SK-N-SH (cell line): ENCODE measurements at regions not wholly inside any gene's neighbourhood (a gene's known extent, or its start where the extent isn't known, plus 50 kb on each side); places are given as distances from the start of the nearest gene placed in this dataset.

ENCODE experiments used
- CTCF ChIA-PET: fragments of 300-600, 350-600 bp; formaldehyde crosslinking; extraction: SDS; loops from one replicate; lab custom pipeline; 2021; lab: Yijun Ruan, JAX
- POLR2A ChIA-PET: fragments of 350-600 bp; sonication (Branson Sonifier 250); formaldehyde crosslinking; extraction: SDS; loops from one replicate; lab custom pipeline; 2020; ENCODE audit warnings: antibody characterized with exemption, inconsistent platforms; lab: Yijun Ruan, JAX
- DNase-seq: peaks from one replicate; pipeline ENCODE4 v3.0.0; 2012
- H2AFZ ChIP-seq: fragments of 200-600 bp; sonication (generic); 2 replicates; pipeline ENCODE4 v1.8.1; 2016; ENCODE audit warnings: antibody characterized with exemption, mild to moderate bottlenecking, low read depth
- H3F3A ChIP-seq: fragments of 200-600 bp; sonication (generic); replicated peaks from 2 replicates; pipeline ENCODE3; 2016; ENCODE audit warnings: antibody characterized with exemption, mild to moderate bottlenecking; ENCODE audit not compliant: insufficient read depth
- H3K27ac ChIP-seq, 2 experiments: fragments of 200-500 bp in 1 of 2; fragments of 200-600 bp in 1 of 2; sonication (Bioruptor generic) in 1 of 2; sonication (generic), shearing (Covaris generic) in 1 of 2; 2 replicates each; pipeline versions ENCODE4 v1.5.1 to v1.6.1; 2014 to 2016; ENCODE audit warnings: low read depth in 2 of 2, inconsistent platforms in 1 of 2, low read length in 1 of 2, mild to moderate bottlenecking in 1 of 2, mixed read lengths in 1 of 2
- H3K27me3 ChIP-seq: fragments of 200-600 bp; sonication (generic), shearing (Covaris generic); 2 replicates; pipeline ENCODE4 v1.6.1; 2016; ENCODE audit warnings: mixed run types; ENCODE audit not compliant: insufficient read depth
- H3K36me3 ChIP-seq, 2 experiments: fragments of 200-500 bp in 1 of 2; fragments of 200-600 bp in 1 of 2; sonication (Bioruptor generic) in 1 of 2; sonication (generic) in 1 of 2; replicated peaks in 1 of 2; 2 replicates each; pipeline versions ENCODE3 to v1.5.1; 2014 to 2016; ENCODE audit warnings: low read length in 1 of 2, mild to moderate bottlenecking in 1 of 2; ENCODE audit not compliant: insufficient read depth in 2 of 2, control insufficient read depth in 1 of 2
- H3K4me1 ChIP-seq, 2 experiments: fragments of 200-500 bp in 1 of 2; fragments of 200-600 bp in 1 of 2; sonication (Bioruptor generic) in 1 of 2; sonication (generic), shearing (Covaris generic) in 1 of 2; 2 replicates each; pipeline versions ENCODE4 v1.5.1 to v1.6.1; 2014 to 2016; ENCODE audit warnings: low read depth in 1 of 2, low read length in 1 of 2, mixed run types in 1 of 2; ENCODE audit not compliant: insufficient read depth in 2 of 2, control insufficient read depth in 1 of 2
- H3K4me2 ChIP-seq: fragments of 200-600 bp; sonication (generic), shearing (Covaris generic); 2 replicates; pipeline ENCODE4 v1.6.1; 2017; ENCODE audit warnings: mixed run types
- H3K4me3 ChIP-seq, 2 experiments: fragments of 200-500 bp in 1 of 2; fragments of 200-600 bp in 1 of 2; sonication (Bioruptor generic) in 1 of 2; sonication (generic), shearing (Covaris generic) in 1 of 2; 2 replicates each; pipeline versions ENCODE4 v1.5.1 to v1.8.1; 2014 to 2016; ENCODE audit warnings: low read depth in 2 of 2, inconsistent platforms in 1 of 2, low read length in 1 of 2, mild to moderate bottlenecking in 1 of 2, mixed read lengths in 1 of 2, moderate library complexity in 1 of 2
- H3K79me2 ChIP-seq: fragments of 200-600 bp; sonication (generic); 2 replicates; pipeline ENCODE4 v1.8.1; 2017; ENCODE audit warnings: mild to moderate bottlenecking; ENCODE audit not compliant: insufficient read depth
- H3K9ac ChIP-seq: fragments of 200-600 bp; sonication (generic); 2 replicates; pipeline ENCODE4 v1.6.1; 2017; ENCODE audit warnings: mixed run types
- H3K9me2 ChIP-seq: fragments of 200-600 bp; sonication (generic); 2 replicates; pipeline ENCODE4 v1.6.1; 2017; ENCODE audit warnings: mixed run types
- H3K9me3 ChIP-seq: fragments of 200-600 bp; sonication (generic); 2 replicates; pipeline ENCODE4 v1.6.1; 2017; ENCODE audit warnings: mixed run types, mild to moderate bottlenecking, moderate library complexity
- H4K20me1 ChIP-seq: fragments of 200-600 bp; sonication (generic); 2 replicates; pipeline ENCODE4 v1.6.1; 2017; ENCODE audit warnings: mild to moderate bottlenecking, mixed run types; ENCODE audit not compliant: insufficient read depth
- CTCF ChIP-seq: fragments of 200-600 bp; sonication (generic); IDR thresholded peaks from 2 replicates; pipeline ENCODE4 v1.6.1; 2017; ENCODE audit warnings: antibody characterized with exemption, mild to moderate bottlenecking, moderate library complexity
- ELF1 ChIP-seq: IDR thresholded peaks from 2 replicates; pipeline ENCODE4 v1.4.0; 2012
- EP300 ChIP-seq, 2 experiments: IDR thresholded peaks; 2 replicates each; pipeline versions ENCODE4 v1.4.0 to v1.6.1; 2012; ENCODE audit warnings: borderline replicate concordance in 1 of 2, low read depth in 1 of 2, low read length in 1 of 2
- FOSL2 ChIP-seq: IDR thresholded peaks from 2 replicates; pipeline ENCODE4 v1.4.0; 2012; ENCODE audit warnings: low read depth, mild to moderate bottlenecking, moderate library complexity, borderline replicate concordance
- FOXJ3 ChIP-seq: sonication (generic); formaldehyde crosslinking; IDR thresholded peaks from 2 replicates; pipeline ENCODE4 v1.5.1; 2020; ENCODE audit warnings: mild to moderate bottlenecking, missing genetic modification reagents
- FOXM1 ChIP-seq: IDR thresholded peaks from 2 replicates; pipeline ENCODE4 v1.4.0; 2012; ENCODE audit warnings: low read depth, mild to moderate bottlenecking
- GABPA ChIP-seq: IDR thresholded peaks from 2 replicates; pipeline ENCODE4 v1.4.0; 2012; ENCODE audit warnings: low read depth, mild to moderate bottlenecking
- MEF2A ChIP-seq: IDR thresholded peaks from 2 replicates; pipeline ENCODE4 v1.4.0; 2012; ENCODE audit warnings: low read depth, borderline replicate concordance
- MXI1 ChIP-seq: IDR thresholded peaks from 2 replicates; pipeline ENCODE4 v1.6.1; 2012; ENCODE audit warnings: mild to moderate bottlenecking, low read depth, low read length, improper control_type of control experiment
- NFIC ChIP-seq: IDR thresholded peaks from 2 replicates; pipeline ENCODE4 v1.4.0; 2012; ENCODE audit warnings: borderline replicate concordance
- NRF1 ChIP-seq: IDR thresholded peaks from 2 replicates; pipeline ENCODE4 v1.6.1; 2012; ENCODE audit warnings: low read depth, mild to moderate bottlenecking, low read length
- RCOR1 ChIP-seq: fragments of 150-350 bp; IDR thresholded peaks from 2 replicates; pipeline ENCODE4 v1.6.1; 2017; ENCODE audit warnings: antibody characterized with exemption, low read length
- RFX5 ChIP-seq: IDR thresholded peaks from 2 replicates; pipeline ENCODE4 v1.6.1; 2012; ENCODE audit warnings: mild to moderate bottlenecking, improper control_type of control experiment, low read length
- SIN3A ChIP-seq: IDR thresholded peaks from 2 replicates; pipeline ENCODE4 v1.6.1; 2012; ENCODE audit warnings: low read depth, mild to moderate bottlenecking, low read length, moderate library complexity, borderline replicate concordance
- TAF1 ChIP-seq: IDR thresholded peaks from 2 replicates; pipeline ENCODE4 v1.6.1; 2012; ENCODE audit warnings: low read depth, mild to moderate bottlenecking, low read length, moderate library complexity, borderline replicate concordance
- TCF12 ChIP-seq: IDR thresholded peaks from 2 replicates; pipeline ENCODE4 v1.4.0; 2012
- TEAD4 ChIP-seq: IDR thresholded peaks from 2 replicates; pipeline ENCODE4 v1.4.0; 2012; ENCODE audit warnings: mild to moderate bottlenecking, borderline replicate concordance; ENCODE audit not compliant: insufficient read depth
- USF2 ChIP-seq: fragments of 150-350 bp; IDR thresholded peaks from 2 replicates; pipeline ENCODE4 v1.6.1; 2017; ENCODE audit warnings: antibody characterized with exemption, low read length, low read depth, borderline replicate concordance
- WGBS: methylation state at CpG from one replicate; pipeline ENCODE4 v1.1.6; 2017; ENCODE audit warnings: low lambda C conversion rate; 5-methylcytosine and 5-hydroxymethylcytosine counted together
- TF ChIP-seq, protein P1 (sequence below): IDR thresholded peaks from 2 replicates; pipeline ENCODE4 v1.4.0; 2012; ENCODE audit warnings: low read depth, borderline replicate concordance
- TF ChIP-seq, protein P2 (sequence below): IDR thresholded peaks from 2 replicates; pipeline ENCODE4 v1.4.0; 2012; ENCODE audit warnings: low read depth
- TF ChIP-seq, protein P3 (sequence below): IDR thresholded peaks from 2 replicates; pipeline ENCODE4 v1.4.0; 2012; ENCODE audit warnings: low read depth, borderline replicate concordance

- TF ChIP-seq CTCF: no peak
- no peak for TF ChIP-seq NRF1
- no peak for TF ChIP-seq FOSL2
- no peak for TF ChIP-seq GABPA
- TF ChIP-seq USF2: no peak
- TF ChIP-seq FOXJ3: no peak
- TF ChIP-seq TAF1: no peak
- TF ChIP-seq ELF1: no peak
- TF ChIP-seq RCOR1: no peak
- no peak for TF ChIP-seq TEAD4
- TF ChIP-seq, all 33 proteins: peak for 0
These were observed 634.6 kb downstream of the ETNK1 start (continued) for GRCh38 chr12:23259558-23259957.

- no peaks in the 10 kb centered on the region for H3K9me2 ChIP-seq
- 37% methylated on average over 4 of the region's 4 CpGs for WGBS
- H2AFZ ChIP-seq: no peak overlapping the region
- H4K20me1 ChIP-seq: no peaks in the 10 kb centered on the region
- POLR2A ChIA-PET: no interaction called here
- no peak overlapping the region for H3K4me2 ChIP-seq
- no peaks in the 10 kb centered on the region for H3K36me3 ChIP-seq
- H3K9ac ChIP-seq: no peak overlapping the region
- no peaks in the 10 kb centered on the region for H3K4me1 ChIP-seq
- no peaks in the 10 kb centered on the region for H3K9me3 ChIP-seq
- no peaks in the 10 kb centered on the region for H3F3A ChIP-seq
- TF ChIP-seq EP300 (IDR thresholded peaks at IDR 0.05; ENCODE audit: borderline replicate concordance in 1 of 2, low read depth in 1 of 2, low read length in 1 of 2) (no peak), GABPA (no peak), SIN3A (no peak), MXI1 (no peak), MEF2A (no peak), USF2 (no peak), FOXJ3 (no peak), TCF12 (no peak), RFX5 (no peak), FOXM1 (no peak), RCOR1 (no peak), TAF1 (no peak), NFIC (no peak)
- TF ChIP-seq, protein P1, sequence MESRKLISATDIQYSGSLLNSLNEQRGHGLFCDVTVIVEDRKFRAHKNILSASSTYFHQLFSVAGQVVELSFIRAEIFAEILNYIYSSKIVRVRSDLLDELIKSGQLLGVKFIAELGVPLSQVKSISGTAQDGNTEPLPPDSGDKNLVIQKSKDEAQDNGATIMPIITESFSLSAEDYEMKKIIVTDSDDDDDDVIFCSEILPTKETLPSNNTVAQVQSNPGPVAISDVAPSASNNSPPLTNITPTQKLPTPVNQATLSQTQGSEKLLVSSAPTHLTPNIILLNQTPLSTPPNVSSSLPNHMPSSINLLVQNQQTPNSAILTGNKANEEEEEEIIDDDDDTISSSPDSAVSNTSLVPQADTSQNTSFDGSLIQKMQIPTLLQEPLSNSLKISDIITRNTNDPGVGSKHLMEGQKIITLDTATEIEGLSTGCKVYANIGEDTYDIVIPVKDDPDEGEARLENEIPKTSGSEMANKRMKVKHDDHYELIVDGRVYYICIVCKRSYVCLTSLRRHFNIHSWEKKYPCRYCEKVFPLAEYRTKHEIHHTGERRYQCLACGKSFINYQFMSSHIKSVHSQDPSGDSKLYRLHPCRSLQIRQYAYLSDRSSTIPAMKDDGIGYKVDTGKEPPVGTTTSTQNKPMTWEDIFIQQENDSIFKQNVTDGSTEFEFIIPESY: no peak
- TF ChIP-seq, protein P2, sequence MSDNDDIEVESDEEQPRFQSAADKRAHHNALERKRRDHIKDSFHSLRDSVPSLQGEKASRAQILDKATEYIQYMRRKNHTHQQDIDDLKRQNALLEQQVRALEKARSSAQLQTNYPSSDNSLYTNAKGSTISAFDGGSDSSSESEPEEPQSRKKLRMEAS: no peak
- TF ChIP-seq, protein P3, sequence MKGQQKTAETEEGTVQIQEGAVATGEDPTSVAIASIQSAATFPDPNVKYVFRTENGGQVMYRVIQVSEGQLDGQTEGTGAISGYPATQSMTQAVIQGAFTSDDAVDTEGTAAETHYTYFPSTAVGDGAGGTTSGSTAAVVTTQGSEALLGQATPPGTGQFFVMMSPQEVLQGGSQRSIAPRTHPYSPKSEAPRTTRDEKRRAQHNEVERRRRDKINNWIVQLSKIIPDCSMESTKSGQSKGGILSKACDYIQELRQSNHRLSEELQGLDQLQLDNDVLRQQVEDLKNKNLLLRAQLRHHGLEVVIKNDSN: no peak
- CTCF ChIA-PET: no interaction called here
- no peak overlapping the region for H3K27ac ChIP-seq
- no peak overlapping the region for H3K4me3 ChIP-seq
- no peaks in the 10 kb centered on the region for H3K27me3 ChIP-seq
- no peaks in the 10 kb centered on the region for H3K79me2 ChIP-seq
- DNase-seq: no peak
These were observed 637.7 kb downstream of the ETNK1 start for GRCh38 chr12:23262670-23263069.
